Natural killer cell (primary cell): ENCODE measurements at regions not wholly inside any gene's neighbourhood (a gene's known extent, or its start where the extent isn't known, plus 50 kb on each side); places are given as distances from the start of the nearest gene placed in this dataset.
A peak's percentile ranks its signal among the peaks of the same experiment; 100 is the strongest.

Source experiments
- ATAC-seq, 3 donors: fragments of 150-1000 bp in 2 of 3; fragments of 200-7000 bp in 1 of 3; cut with Tn5 transposase; 1 replicate in 1 of 3; 2 replicates in 2 of 3; pipeline ENCODE4 v1.10.0; 2021; ENCODE audit warnings: mild to moderate bottlenecking in 2 of 3, moderate library complexity in 2 of 3
- DNase-seq, 2 donors: peaks; one replicate each; pipeline versions ENCODE4 v3.0.0 to v3.0.0-alpha.2; 2013 to 2021; ENCODE audit warnings: mixed read lengths in 1 of 2
- H3K27ac ChIP-seq: one replicate; pipeline ENCODE4 v1.5.1; 2013; ENCODE audit warnings: mild to moderate bottlenecking, low read length
- H3K27me3 ChIP-seq: one replicate; pipeline ENCODE4 v1.6.1; 2013; ENCODE audit warnings: low read length; ENCODE audit not compliant: control insufficient read depth, insufficient read depth
- H3K36me3 ChIP-seq: one replicate; pipeline ENCODE4 v1.6.1; 2013; ENCODE audit warnings: low read length; ENCODE audit not compliant: control insufficient read depth, insufficient read depth
- H3K4me1 ChIP-seq: one replicate; pipeline ENCODE4 v1.6.1; 2013; ENCODE audit warnings: low read length; ENCODE audit not compliant: control insufficient read depth, insufficient read depth
- H3K4me3 ChIP-seq: one replicate; pipeline ENCODE4 v1.5.1; 2013; ENCODE audit warnings: low read length
- H3K9me3 ChIP-seq: one replicate; pipeline ENCODE4 v1.6.1; 2013; ENCODE audit warnings: low read length; ENCODE audit not compliant: control insufficient read depth, insufficient read depth
- H3K27ac Mint-ChIP-seq, 2 donors: one replicate each; pipeline ENCODE4 v1.8.0; 2022; ENCODE audit warnings: mild to moderate bottlenecking in 2 of 2, mixed read lengths in 2 of 2, moderate library complexity in 1 of 2
- H3K27me3 Mint-ChIP-seq, 2 donors: one replicate each; pipeline ENCODE4 v1.8.0; 2022; ENCODE audit warnings: low read depth in 2 of 2, mixed read lengths in 2 of 2
- H3K36me3 Mint-ChIP-seq: one replicate; pipeline ENCODE4 v1.8.0; 2022; ENCODE audit warnings: mixed read lengths
- H3K4me1 Mint-ChIP-seq, 2 donors: one replicate each; pipeline ENCODE4 v1.8.0; 2022; ENCODE audit warnings: mixed read lengths in 2 of 2
- H3K4me3 Mint-ChIP-seq: one replicate; pipeline ENCODE4 v1.8.0; 2022; ENCODE audit warnings: mild to moderate bottlenecking, moderate library complexity, mixed read lengths
- H3K9me3 Mint-ChIP-seq, 2 donors: one replicate each; pipeline ENCODE4 v1.8.0; 2022; ENCODE audit warnings: mixed read lengths in 2 of 2
- whole genome bisulfite sequencing: methylation state at CpG from one replicate; pipeline ENCODE4 v1.1.7; 2013; ENCODE audit warnings: missing lambda C conversion rate; ENCODE audit not compliant: insufficient coverage; 5-methylcytosine and 5-hydroxymethylcytosine counted together
- intact Hi-C: fragments of 100-400 bp; cut with micrococcal nuclease; formaldehyde crosslinking; loops from one replicate; pipeline ENCODE4 v1.14.2; 2022
- TF ChIP-seq, protein P1 (sequence below): fragments of 200-600 bp; IDR thresholded peaks from one replicate; pipeline ENCODE4 v1.8.0; 2022; ENCODE audit warnings: antibody characterized with exemption

DNA sequence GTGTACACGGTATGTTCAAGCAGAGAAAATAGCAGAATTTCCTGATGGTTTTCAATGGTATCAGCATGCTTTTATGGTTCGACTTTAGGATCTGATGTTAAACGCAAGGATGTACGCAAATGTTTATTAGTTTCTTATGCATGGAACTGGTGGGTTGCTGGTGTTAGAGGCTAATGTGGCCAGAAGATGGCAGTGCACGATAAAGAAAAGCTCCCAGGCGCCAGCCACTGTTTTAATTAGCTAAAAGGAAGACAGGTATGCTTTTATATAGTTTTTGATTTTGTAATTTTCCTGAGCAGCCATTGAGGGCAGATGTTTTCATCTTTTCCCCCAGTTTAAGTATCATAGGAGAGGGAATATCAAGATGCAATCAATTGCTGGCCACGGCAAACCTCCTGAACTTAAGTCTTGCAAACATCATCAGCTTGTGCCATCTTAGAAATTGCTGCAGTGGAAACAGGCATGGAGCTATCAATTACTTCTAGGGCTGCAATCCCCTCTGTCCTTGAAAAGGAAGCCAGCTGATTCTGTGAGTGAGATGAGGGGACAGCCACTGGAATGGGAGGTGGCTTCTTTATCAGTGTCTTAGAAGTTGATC is 648.5 kb upstream of the RBFOX1 start:
- H3K9me3 ChIP-seq = no peaks in the 10 kb centered on the region
- H3K27me3 ChIP-seq = no peaks in the 10 kb centered on the region
- no peak overlapping the region for H3K27ac ChIP-seq
- Mint-ChIP-seq H3K4me3 (no peak overlapping the region), H3K36me3 (no peaks in the 10 kb centered on the region), H3K4me1 (peaks cover 0 to 5% of the 10 kb centered on the region in 2 donors), H3K27ac (no peak overlapping the region), H3K9me3 (peaks cover 0 to 3% of the 10 kb centered on the region in 2 donors), H3K27me3 (no peaks in the 10 kb centered on the region)
- 19% methylated on average over 7 of the region's 7 CpGs for WGBS
- no peaks in the 10 kb centered on the region for H3K36me3 ChIP-seq
- H3K4me1 ChIP-seq = no peaks in the 10 kb centered on the region
- no peak for DNase-seq
- no peak for ATAC-seq
- H3K4me3 ChIP-seq = no peak overlapping the region
- TF ChIP-seq, protein P1, sequence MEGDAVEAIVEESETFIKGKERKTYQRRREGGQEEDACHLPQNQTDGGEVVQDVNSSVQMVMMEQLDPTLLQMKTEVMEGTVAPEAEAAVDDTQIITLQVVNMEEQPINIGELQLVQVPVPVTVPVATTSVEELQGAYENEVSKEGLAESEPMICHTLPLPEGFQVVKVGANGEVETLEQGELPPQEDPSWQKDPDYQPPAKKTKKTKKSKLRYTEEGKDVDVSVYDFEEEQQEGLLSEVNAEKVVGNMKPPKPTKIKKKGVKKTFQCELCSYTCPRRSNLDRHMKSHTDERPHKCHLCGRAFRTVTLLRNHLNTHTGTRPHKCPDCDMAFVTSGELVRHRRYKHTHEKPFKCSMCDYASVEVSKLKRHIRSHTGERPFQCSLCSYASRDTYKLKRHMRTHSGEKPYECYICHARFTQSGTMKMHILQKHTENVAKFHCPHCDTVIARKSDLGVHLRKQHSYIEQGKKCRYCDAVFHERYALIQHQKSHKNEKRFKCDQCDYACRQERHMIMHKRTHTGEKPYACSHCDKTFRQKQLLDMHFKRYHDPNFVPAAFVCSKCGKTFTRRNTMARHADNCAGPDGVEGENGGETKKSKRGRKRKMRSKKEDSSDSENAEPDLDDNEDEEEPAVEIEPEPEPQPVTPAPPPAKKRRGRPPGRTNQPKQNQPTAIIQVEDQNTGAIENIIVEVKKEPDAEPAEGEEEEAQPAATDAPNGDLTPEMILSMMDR = peak; percentile 11
- intact Hi-C loops = loop anchor here (10.0 kb wide), 1 partner anchor 1491 kb away; no protein-coding TSS in a partner anchor

- H3K36me3 ChIP-seq = no peaks in the 10 kb centered on the region
- no peaks in the 10 kb centered on the region for H3K4me1 ChIP-seq
- Mint-ChIP-seq H3K27me3 (no peaks in the 10 kb centered on the region), H3K4me1 (peaks cover 0 to 5% of the 10 kb centered on the region in 2 donors), H3K27ac (no peak overlapping the region), H3K9me3 (no peaks in the 10 kb centered on the region), H3K4me3 (no peak overlapping the region), H3K36me3 (no peaks in the 10 kb centered on the region)
- no peak overlapping the region for H3K4me3 ChIP-seq
- WGBS = 38% methylated on average over 14 of the region's 19 CpGs
- DNase-seq (no peak), ATAC-seq (peak in 1 of 3 donors; percentile 37)
- no peaks in the 10 kb centered on the region for H3K27me3 ChIP-seq
- no peak overlapping the region for H3K27ac ChIP-seq
- TF ChIP-seq, protein P1 = no peak
- no peaks in the 10 kb centered on the region for H3K9me3 ChIP-seq
- intact Hi-C loops = loop anchor here (10.0 kb wide), 1 partner anchor 1493 kb away; no protein-coding TSS in a partner anchor
These were observed 650.4 kb upstream of the RBFOX1 start for GRCh38 chr16:6682142-6682811.

GRCh38 chr16:6678586-6678985 is 654.1 kb upstream of the RBFOX1 start:
- 33% methylated on average over 2 of the region's 3 CpGs for WGBS
- no peak overlapping the region for H3K27ac Mint-ChIP-seq
- TF ChIP-seq, protein P1 = no peak
- intact Hi-C loops = no loop called here
- no peaks in the 10 kb centered on the region for H3K4me1 ChIP-seq
- ATAC-seq (no peak), DNase-seq (no peak)
- no peaks in the 10 kb centered on the region for H3K36me3 ChIP-seq
- no peak overlapping the region for H3K4me3 ChIP-seq
- no peaks in the 10 kb centered on the region for H3K27me3 ChIP-seq
- H3K27ac ChIP-seq = no peak overlapping the region
- no peaks in the 10 kb centered on the region for H3K27me3 Mint-ChIP-seq
- H3K36me3 Mint-ChIP-seq = no peaks in the 10 kb centered on the region
- peaks cover 0 to 5% of the 10 kb centered on the region in 2 donors for H3K4me1 Mint-ChIP-seq
- no peak overlapping the region for H3K4me3 Mint-ChIP-seq
- H3K9me3 ChIP-seq = no peaks in the 10 kb centered on the region
- no peaks in the 10 kb centered on the region for H3K9me3 Mint-ChIP-seq
